ENCODE measurements at regions not wholly inside any gene's neighbourhood (a gene's known extent, or its start where the extent isn't known, plus 50 kb on each side); places are given as distances from the start of the nearest gene placed in this dataset.

DNA sequence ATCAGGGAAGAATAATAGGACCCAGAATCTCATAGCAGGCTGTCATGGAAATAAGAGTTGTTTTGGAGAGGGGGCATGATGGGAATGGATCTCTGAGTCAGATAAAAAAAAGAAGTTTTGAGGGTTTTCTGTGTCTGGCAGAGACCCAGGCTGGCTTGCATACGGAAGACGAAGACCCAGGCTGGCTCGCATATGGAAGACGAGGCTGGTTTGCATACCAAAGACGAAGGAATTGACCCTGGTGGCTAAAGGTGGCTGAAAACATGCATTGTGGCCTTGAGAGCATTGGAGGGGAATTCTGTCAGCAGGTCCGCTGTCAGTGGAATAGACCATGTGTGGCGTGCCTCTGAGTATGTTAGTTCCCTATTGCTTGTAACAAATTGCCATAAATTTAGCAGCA, 335.1 kb downstream of the BTBD3 start:
- Histone ChIP-seq H3K27ac (no peak overlapping the region), H3K4me3 (no peak overlapping the region), H3K9me3 (peaks cover 0 to 6% (median 0%) of the 10 kb centered on the region in 11 donors), H3K4me1 (no peaks in the 10 kb centered on the region), H3K27me3 (no peaks in the 10 kb centered on the region), H3K36me3 (no peaks in the 10 kb centered on the region)
- DNase-seq (no peak), ATAC-seq (no peak)
- TF ChIP-seq, protein P1, sequence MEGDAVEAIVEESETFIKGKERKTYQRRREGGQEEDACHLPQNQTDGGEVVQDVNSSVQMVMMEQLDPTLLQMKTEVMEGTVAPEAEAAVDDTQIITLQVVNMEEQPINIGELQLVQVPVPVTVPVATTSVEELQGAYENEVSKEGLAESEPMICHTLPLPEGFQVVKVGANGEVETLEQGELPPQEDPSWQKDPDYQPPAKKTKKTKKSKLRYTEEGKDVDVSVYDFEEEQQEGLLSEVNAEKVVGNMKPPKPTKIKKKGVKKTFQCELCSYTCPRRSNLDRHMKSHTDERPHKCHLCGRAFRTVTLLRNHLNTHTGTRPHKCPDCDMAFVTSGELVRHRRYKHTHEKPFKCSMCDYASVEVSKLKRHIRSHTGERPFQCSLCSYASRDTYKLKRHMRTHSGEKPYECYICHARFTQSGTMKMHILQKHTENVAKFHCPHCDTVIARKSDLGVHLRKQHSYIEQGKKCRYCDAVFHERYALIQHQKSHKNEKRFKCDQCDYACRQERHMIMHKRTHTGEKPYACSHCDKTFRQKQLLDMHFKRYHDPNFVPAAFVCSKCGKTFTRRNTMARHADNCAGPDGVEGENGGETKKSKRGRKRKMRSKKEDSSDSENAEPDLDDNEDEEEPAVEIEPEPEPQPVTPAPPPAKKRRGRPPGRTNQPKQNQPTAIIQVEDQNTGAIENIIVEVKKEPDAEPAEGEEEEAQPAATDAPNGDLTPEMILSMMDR (IDR thresholded peaks at IDR 0.05) = no peak
- 64 to 77% methylated on average over 7 of the region's 7 CpGs for WGBS, 2 donors
- intact Hi-C loops (cut with DNase I) = no loop called here

DNA sequence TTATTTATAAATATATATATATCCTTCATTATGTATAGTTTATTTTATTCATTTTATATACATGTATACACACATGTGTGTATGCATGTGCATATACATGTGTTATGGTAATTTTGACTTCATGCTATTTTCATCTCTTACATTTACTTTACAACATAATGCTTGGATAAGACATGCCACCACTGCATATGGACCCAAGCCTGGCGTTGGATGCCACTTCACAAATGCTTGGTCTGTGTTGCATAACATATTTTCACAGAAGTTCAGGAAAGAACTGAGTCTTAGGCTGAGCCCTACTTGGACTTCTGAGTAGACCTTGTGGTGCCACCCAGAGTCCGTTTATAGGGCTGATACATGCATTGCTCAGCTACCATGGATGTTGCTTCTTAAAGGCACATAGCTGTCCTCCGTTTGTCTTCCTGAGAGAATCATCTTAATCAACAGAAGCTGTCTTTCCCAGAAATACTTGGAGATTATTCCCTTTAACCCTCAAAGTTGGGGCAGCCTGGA, 337.8 kb downstream of the BTBD3 start:
- ATAC-seq (no peak), DNase-seq (no peak)
- Histone ChIP-seq H3K4me3 (no peak overlapping the region), H3K36me3 (no peaks in the 10 kb centered on the region), H3K27ac (no peak overlapping the region), H3K9me3 (peaks cover 0 to 4% (median 0%) of the 10 kb centered on the region in 11 donors), H3K4me1 (no peaks in the 10 kb centered on the region), H3K27me3 (no peaks in the 10 kb centered on the region)
- intact Hi-C loops (cut with DNase I) = no loop called here
- TF ChIP-seq, protein P1 (IDR thresholded peaks at IDR 0.05) = no peak
- WGBS, 2 donors = 79% methylated on average over 3 of the region's 3 CpGs

DNA sequence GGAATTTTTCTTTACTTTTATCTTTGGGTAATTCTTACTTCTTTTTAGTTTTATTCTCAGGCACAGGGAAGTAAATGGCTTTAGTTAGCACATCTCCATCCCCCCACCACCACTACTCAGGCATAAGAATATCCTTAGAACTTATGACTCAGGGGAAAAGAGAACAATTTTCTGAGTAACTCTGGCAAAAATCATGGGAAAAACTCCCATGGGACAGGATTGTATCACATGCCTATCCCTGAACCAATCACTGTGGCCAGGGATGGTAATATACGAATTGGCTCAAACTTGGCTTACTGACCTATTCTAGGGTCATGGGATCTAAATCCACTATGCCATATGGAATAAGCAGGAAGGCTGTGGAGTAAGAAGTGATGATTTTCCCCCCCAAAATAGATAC, 339.1 kb downstream of the BTBD3 start:
- intact Hi-C loops (cut with DNase I) = no loop called here
- 76 to 80% methylated on average over 1 of the region's 1 CpG for WGBS, 2 donors
- Histone ChIP-seq H3K36me3 (no peaks in the 10 kb centered on the region), H3K4me1 (no peaks in the 10 kb centered on the region), H3K9me3 (no peaks in the 10 kb centered on the region), H3K27me3 (no peaks in the 10 kb centered on the region), H3K4me3 (no peak overlapping the region), H3K27ac (no peak overlapping the region)
- no peak for ATAC-seq
- no peak for DNase-seq
- TF ChIP-seq, protein P1 (IDR thresholded peaks at IDR 0.05) = no peak

DNA sequence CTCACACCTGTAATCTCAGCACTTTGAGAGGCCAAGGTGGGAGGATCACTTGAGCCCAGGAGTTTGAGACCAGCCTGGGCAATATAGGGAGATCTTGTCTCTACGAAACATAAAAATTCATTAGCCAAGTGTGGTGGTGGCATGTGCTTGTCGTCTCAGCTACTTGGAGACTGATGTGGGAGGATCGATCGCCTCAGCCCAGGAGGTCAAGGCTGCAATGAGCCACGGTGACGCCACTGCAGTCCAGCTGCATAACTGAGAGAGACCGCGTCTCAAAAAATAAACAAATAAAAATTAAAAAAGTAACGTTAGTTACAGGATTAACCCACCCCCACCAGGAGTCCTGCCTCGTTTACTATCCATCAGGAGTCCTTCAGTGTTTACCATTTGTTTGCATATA, 345.1 kb downstream of the BTBD3 start:
- DNase-seq (no peak), ATAC-seq (no peak)
- no peak overlapping the region for H3K27ac ChIP-seq
- H3K4me3 ChIP-seq = no peak overlapping the region
- WGBS, 2 donors = 69 to 75% methylated on average over 10 of the region's 10 CpGs
- intact Hi-C loops (cut with DNase I) = no loop called here
- TF ChIP-seq, protein P1 (IDR thresholded peaks at IDR 0.05) = no peak
- no peaks in the 10 kb centered on the region for H3K36me3 ChIP-seq
- H3K9me3 ChIP-seq = no peaks in the 10 kb centered on the region
- no peaks in the 10 kb centered on the region for H3K27me3 ChIP-seq
- H3K4me1 ChIP-seq = no peaks in the 10 kb centered on the region

All from heart right ventricle (tissue), 16 donors.